Gastrocnemius medialis (tissue), 4 donors: ENCODE measurements at regions not wholly inside any gene's neighbourhood (a gene's known extent, or its start where the extent isn't known, plus 50 kb on each side); places are given as distances from the start of the nearest gene placed in this dataset.
"Not testable (repeated sequence)": the region's sequence is repeated elsewhere in the genome, so short reads cannot be mapped to it uniquely, and the experiment has no call there.

Source experiments
- ATAC-seq, 2 donors: fragments of 150-250 bp; one replicate each; pipeline ENCODE4 v1.9.1; 2016
- DNase-seq, 2 donors: peaks; one replicate each; pipeline ENCODE4 v3.0.0-alpha.2; 2019
- H3K27ac ChIP-seq, 4 donors: fragments of 200-600 bp; sonication (generic); 1 replicate in 1 of 4; 2 replicates in 3 of 4; pipeline ENCODE4 v1.5.1; 2016 to 2018; ENCODE audit warnings: mild to moderate bottlenecking in 2 of 4, moderate library complexity in 1 of 4
- H3K27me3 ChIP-seq, 3 donors: fragments of 200-600 bp; sonication (generic) in 2 of 3; 1 replicate in 1 of 3; 2 replicates in 2 of 3; pipeline versions ENCODE4 v1.5.1 to v1.6.0; 2016 to 2019; ENCODE audit warnings: mild to moderate bottlenecking in 1 of 3, moderate library complexity in 1 of 3
- H3K36me3 ChIP-seq, 2 donors: fragments of 200-600 bp; sonication (generic) in 1 of 2; one replicate each; pipeline ENCODE4 v1.5.1; 2017 to 2018
- H3K4me1 ChIP-seq, 2 donors: fragments of 200-600 bp; sonication (generic) in 1 of 2; one replicate each; pipeline ENCODE4 v1.5.1; 2016 to 2017; ENCODE audit warnings: mild to moderate bottlenecking in 2 of 2
- H3K4me3 ChIP-seq, 4 donors: fragments of 200-600 bp; sonication (generic) in 3 of 4; 1 replicate in 1 of 4; 2 replicates in 3 of 4; pipeline ENCODE4 v1.5.1; 2016 to 2019; ENCODE audit warnings: mild to moderate bottlenecking in 2 of 4
- H3K9me3 ChIP-seq, 3 donors: fragments of 200-600 bp; sonication (generic) in 2 of 3; 1 replicate in 1 of 3; 2 replicates in 2 of 3; pipeline ENCODE4 v1.5.1; 2016 to 2019
- POLR2A ChIP-seq, 2 donors: fragments of 450-650 bp; IDR thresholded peaks; one replicate each; pipeline ENCODE4 v1.6.1; 2017; ENCODE audit warnings: antibody characterized with exemption in 2 of 2, mild to moderate bottlenecking in 2 of 2, moderate library complexity in 2 of 2
- in situ Hi-C, 4 donors: fragments of 200-750 bp; cut with MboI; loops; one replicate each; pipeline versions ENCODE4 v1.15.0 to v1.8.0; 2017; ENCODE audit warnings: low sequenced_read_pairs in 4 of 4
- intact Hi-C: fragments of 100-400 bp; cut with DNase I; formaldehyde crosslinking; loops from one replicate; pipeline ENCODE4 v1.15.1; 2023; ENCODE audit warnings: low total_unique reads
- TF ChIP-seq, protein P1 (sequence below), 5 experiments: fragments of 450-650 bp in 3 of 5; fragments of 200-600 bp in 2 of 5; sonication (generic) in 2 of 5; IDR thresholded peaks in 4 of 5; conservative IDR thresholded peaks in 1 of 5; 1 replicate in 4 of 5; 2 replicates in 1 of 5; pipeline ENCODE4 v1.5.1; 2016 to 2019; ENCODE audit warnings: antibody characterized with exemption in 5 of 5, mild to moderate bottlenecking in 3 of 5, moderate library complexity in 3 of 5

DNA sequence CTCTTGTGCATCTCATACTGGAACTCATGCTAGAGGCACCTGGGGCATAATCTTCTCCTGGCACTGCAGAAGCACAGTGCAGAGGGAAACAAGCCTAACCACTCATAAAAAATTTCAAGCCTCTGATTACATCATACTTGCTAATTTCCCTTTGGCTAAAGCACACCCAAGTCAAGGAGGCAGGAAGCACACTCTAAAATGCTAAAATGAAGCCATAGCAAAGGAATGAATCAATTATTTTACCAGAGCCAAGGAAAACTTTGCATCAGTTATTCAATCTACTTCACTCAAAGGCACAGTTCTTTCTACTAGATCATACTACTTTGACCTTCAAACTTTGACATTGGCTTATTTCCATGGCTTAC lies 79.6 kb upstream of the SPOPL start:
- in situ Hi-C loops, result no loop called here

DNA sequence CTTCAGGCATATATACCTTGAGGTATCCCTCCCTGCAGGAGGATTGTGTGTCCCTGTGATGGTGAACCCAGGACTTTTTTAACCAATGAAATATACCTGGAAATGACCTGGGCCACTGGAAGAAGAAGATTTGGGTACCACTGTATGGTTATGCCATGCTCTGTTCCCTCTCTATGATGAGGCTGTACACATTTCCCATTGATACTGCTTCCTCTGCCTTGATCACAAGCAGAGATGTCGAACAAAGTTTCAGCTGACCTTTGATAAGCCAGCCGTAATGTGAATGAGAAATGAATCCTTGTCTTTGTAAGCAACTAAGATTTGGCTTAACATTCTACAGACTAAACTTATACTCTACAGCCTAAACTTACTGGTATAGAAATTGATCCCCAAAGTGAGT lies 78.4 kb upstream of the SPOPL start:
- no peak for DNase-seq
- no peak for ATAC-seq
- Histone ChIP-seq H3K4me1 (peaks cover 0 to 7% of the 10 kb centered on the region in 2 donors), H3K27ac (no peak overlapping the region), H3K9me3 (no peaks in the 10 kb centered on the region), H3K4me3 (no peak overlapping the region), H3K36me3 (no peaks in the 10 kb centered on the region), H3K27me3 (no peaks in the 10 kb centered on the region)
- intact Hi-C loops (no loop called here), in situ Hi-C loops (no loop called here)
- TF ChIP-seq, protein P1, sequence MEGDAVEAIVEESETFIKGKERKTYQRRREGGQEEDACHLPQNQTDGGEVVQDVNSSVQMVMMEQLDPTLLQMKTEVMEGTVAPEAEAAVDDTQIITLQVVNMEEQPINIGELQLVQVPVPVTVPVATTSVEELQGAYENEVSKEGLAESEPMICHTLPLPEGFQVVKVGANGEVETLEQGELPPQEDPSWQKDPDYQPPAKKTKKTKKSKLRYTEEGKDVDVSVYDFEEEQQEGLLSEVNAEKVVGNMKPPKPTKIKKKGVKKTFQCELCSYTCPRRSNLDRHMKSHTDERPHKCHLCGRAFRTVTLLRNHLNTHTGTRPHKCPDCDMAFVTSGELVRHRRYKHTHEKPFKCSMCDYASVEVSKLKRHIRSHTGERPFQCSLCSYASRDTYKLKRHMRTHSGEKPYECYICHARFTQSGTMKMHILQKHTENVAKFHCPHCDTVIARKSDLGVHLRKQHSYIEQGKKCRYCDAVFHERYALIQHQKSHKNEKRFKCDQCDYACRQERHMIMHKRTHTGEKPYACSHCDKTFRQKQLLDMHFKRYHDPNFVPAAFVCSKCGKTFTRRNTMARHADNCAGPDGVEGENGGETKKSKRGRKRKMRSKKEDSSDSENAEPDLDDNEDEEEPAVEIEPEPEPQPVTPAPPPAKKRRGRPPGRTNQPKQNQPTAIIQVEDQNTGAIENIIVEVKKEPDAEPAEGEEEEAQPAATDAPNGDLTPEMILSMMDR (IDR thresholded peaks at IDR 0.05 in 4 of 5, conservative IDR thresholded peaks at IDR 0.05 in 1 of 5), result no peak
- no peak for TF ChIP-seq POLR2A (IDR thresholded peaks at IDR 0.05)

More for the DNA sequence above, 79.6 kb upstream of the SPOPL start:
- no peak for TF ChIP-seq POLR2A (IDR thresholded peaks at IDR 0.05)
- TF ChIP-seq, protein P1 (IDR thresholded peaks at IDR 0.05 in 4 of 5, conservative IDR thresholded peaks at IDR 0.05 in 1 of 5), result no peak
- Histone ChIP-seq H3K4me1 (peaks cover 0 to 7% of the 10 kb centered on the region in 2 donors), H3K4me3 (no peak overlapping the region), H3K36me3 (no peaks in the 10 kb centered on the region), H3K9me3 (no peaks in the 10 kb centered on the region), H3K27me3 (no peaks in the 10 kb centered on the region), H3K27ac (no peak overlapping the region)
- no peak for DNase-seq
- intact Hi-C loops, result no loop called here
- ATAC-seq, result no peak

DNA sequence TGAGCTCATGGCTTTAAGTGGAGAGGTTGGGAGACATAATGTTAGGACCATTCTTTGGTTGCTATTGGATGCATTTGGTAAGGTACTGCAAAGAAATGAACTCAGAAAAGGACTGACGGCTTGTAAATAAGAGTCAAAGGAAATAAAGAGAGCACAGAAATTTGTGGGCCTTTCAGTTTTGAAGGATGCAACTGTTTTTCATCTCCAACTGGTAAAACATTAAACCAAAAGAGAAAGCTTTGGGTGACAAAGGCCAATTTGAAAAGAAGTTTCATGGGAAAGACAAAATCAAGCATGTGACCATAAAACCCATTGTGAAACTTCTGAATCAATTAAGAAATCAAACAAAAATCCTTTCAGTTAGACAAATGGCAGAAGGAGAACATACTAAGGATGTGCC lies 77.8 kb upstream of the SPOPL start:
- H3K36me3 ChIP-seq, result no peaks in the 10 kb centered on the region
- in situ Hi-C loops (no loop called here), intact Hi-C loops (no loop called here)
- no peaks in the 10 kb centered on the region for H3K9me3 ChIP-seq
- no peak for DNase-seq
- ATAC-seq, result no peak
- TF ChIP-seq, protein P1 (IDR thresholded peaks at IDR 0.05 in 4 of 5, conservative IDR thresholded peaks at IDR 0.05 in 1 of 5), result no peak
- no peak for TF ChIP-seq POLR2A (IDR thresholded peaks at IDR 0.05)
- H3K27me3 ChIP-seq, result no peaks in the 10 kb centered on the region
- peaks cover 0 to 7% of the 10 kb centered on the region in 2 donors for H3K4me1 ChIP-seq
- no peak overlapping the region for H3K4me3 ChIP-seq
- H3K27ac ChIP-seq, result no peak overlapping the region

DNA sequence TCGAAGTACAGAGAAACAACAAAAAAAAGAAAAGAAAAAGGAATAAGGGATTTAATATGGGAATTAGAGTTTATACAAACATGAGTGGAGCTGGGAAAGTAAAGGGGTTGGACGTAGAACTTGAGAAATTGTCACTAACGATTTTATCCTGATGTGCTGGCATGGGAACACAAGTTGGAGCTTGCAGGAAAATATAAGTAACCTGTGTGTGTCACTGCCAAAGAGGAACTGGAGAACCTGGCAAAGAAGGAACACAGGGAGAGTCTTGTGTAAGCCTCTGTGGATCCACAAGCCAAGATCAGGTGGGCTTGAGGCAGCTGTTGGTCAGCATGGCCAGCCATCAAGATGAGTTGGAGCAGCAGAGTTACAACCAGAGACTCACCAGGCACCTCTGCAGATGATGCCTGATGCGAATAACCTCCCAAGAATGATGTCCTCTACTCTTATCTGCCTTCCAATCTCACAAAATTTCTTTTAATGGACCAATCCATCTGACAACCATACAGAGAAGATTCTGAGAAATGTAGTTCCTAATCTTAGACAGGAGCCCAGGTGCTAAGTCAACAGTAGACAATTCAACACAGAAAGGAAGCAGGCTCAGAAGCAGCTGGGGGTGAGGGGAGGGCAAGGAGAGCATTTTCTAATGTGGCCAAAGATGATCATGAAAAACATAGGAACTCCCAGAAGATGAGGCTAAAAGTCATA lies 77.0 kb upstream of the SPOPL start:
- DNase-seq, result no peak
- H3K9me3 ChIP-seq, result no peaks in the 10 kb centered on the region
- H3K4me1 ChIP-seq, result peaks cover 0 to 7% of the 10 kb centered on the region in 2 donors
- no peak for ATAC-seq
- no peak overlapping the region for H3K27ac ChIP-seq
- in situ Hi-C loops (no loop called here), intact Hi-C loops (no loop called here)
- H3K36me3 ChIP-seq, result no peaks in the 10 kb centered on the region
- no peaks in the 10 kb centered on the region for H3K27me3 ChIP-seq
- no peak for TF ChIP-seq POLR2A (IDR thresholded peaks at IDR 0.05)
- TF ChIP-seq, protein P1 (IDR thresholded peaks at IDR 0.05 in 4 of 5, conservative IDR thresholded peaks at IDR 0.05 in 1 of 5), result no peak
- no peak overlapping the region for H3K4me3 ChIP-seq

DNA sequence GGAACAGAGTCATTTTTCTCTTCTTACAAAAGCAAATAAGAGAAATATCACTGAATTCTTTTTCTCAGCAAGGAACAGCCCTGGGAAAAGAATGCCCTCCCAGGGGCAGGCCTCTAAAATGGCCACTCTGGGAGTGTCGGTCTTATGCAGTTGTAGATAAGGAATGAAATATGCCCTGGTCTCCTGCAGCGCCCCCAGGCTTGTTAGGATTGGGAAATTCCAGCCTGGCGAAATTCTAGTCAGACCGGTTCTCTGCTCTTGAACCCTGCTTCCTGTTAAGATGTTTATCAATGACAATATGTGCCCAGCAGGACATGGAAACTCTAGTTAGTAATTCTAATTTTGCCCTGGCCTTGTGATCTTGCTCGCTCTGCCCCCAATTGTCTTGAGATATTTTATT lies 75.5 kb upstream of the SPOPL start:
- DNase-seq, in situ Hi-C loops, H3K36me3 ChIP-seq, H3K27ac ChIP-seq, H3K9me3 ChIP-seq, H3K4me3 ChIP-seq, H3K27me3 ChIP-seq, intact Hi-C loops, H3K4me1 ChIP-seq, ATAC-seq: not testable (repeated sequence)
